GM20431 (cell line): ENCODE measurements at regions not wholly inside any gene's neighbourhood (a gene's known extent, or its start where the extent isn't known, plus 50 kb on each side); places are given as distances from the start of the nearest gene placed in this dataset.
"Not testable (repeated sequence)": the region's sequence is repeated elsewhere in the genome, so short reads cannot be mapped to it uniquely, and the experiment has no call there.

Experiments used
- in situ Hi-C: fragments of 300-500 bp; cut with MseI, MboI; formaldehyde crosslinking; loops from one replicate; pipeline ENCODE4 v1.15.0; 2020; ENCODE audit warnings: low sequenced_read_pairs; ENCODE audit not compliant: unreplicated experiment

GRCh38 chr1:58836408-58836807 is 52.6 kb upstream of the JUN start:
- in situ Hi-C loops: no loop called here

GRCh38 chr1:58837886-58838285 is 54.0 kb upstream of the JUN start:
- in situ Hi-C loops: no loop called here

GRCh38 chr1:58839147-58839795 is 55.4 kb upstream of the JUN start:
- in situ Hi-C loops: no loop called here

GRCh38 chr1:58839846-58840835 is 56.3 kb upstream of the JUN start:
- in situ Hi-C loops: no loop called here

GRCh38 chr1:58841455-58841854 is 57.6 kb upstream of the JUN start:
- in situ Hi-C loops: no loop called here

GRCh38 chr1:58842941-58843340 is 59.1 kb upstream of the JUN start:
- in situ Hi-C loops: no loop called here

- in situ Hi-C loops: no loop called here
These were observed 60.3 kb upstream of the JUN start for GRCh38 chr1:58844176-58844575.

GRCh38 chr1:58845942-58846341 is 62.1 kb upstream of the JUN start:
- in situ Hi-C loops: no loop called here

GRCh38 chr1:58848818-58849411 is 65.1 kb upstream of the JUN start:
- in situ Hi-C loops: no loop called here

- in situ Hi-C loops: no loop called here
These were observed 65.7 kb upstream of the JUN start for GRCh38 chr1:58849551-58849950.

- in situ Hi-C loops: no loop called here
These were observed 66.8 kb upstream of the JUN start for GRCh38 chr1:58850636-58851035.

- in situ Hi-C loops: no loop called here
These were observed 69.1 kb upstream of the JUN start for GRCh38 chr1:58852731-58853485.

- in situ Hi-C loops: no loop called here
These were observed 70.7 kb upstream of the JUN start for GRCh38 chr1:58854576-58854975.

- in situ Hi-C loops: no loop called here
These were observed 71.7 kb upstream of the JUN start for GRCh38 chr1:58855274-58856165.

GRCh38 chr1:58856281-58856680 is 72.4 kb upstream of the JUN start:
- in situ Hi-C loops: not testable (repeated sequence)

GRCh38 chr1:58857680-58858673 is 74.1 kb upstream of the JUN start:
- in situ Hi-C loops: no loop called here

GRCh38 chr1:58859769-58860485 is 76.1 kb upstream of the JUN start:
- in situ Hi-C loops: no loop called here

- in situ Hi-C loops: no loop called here
These were observed 77.2 kb upstream of the JUN start for GRCh38 chr1:58861076-58861475.
